Activated CD8-positive, alpha-beta memory T cell treated with anti-CD3 and anti-CD28 coated beads for 48 hours (primary cell): ENCODE measurements at regions not wholly inside any gene's neighbourhood (a gene's known extent, or its start where the extent isn't known, plus 50 kb on each side); places are given as distances from the start of the nearest gene placed in this dataset.

Experiments used
- DNase-seq, 3 experiments: peaks; one replicate each; pipeline ENCODE4 v3.0.0-alpha.2; 2020; ENCODE audit warnings: low read depth in 2 of 3, low spot score in 2 of 3

GRCh38 chr2:81206216-81206615 is 901.7 kb upstream of the LRRTM1 start:
- no peak for DNase-seq

GRCh38 chr2:81196933-81197628 is 892.5 kb upstream of the LRRTM1 start:
- DNase-seq, result no peak

GRCh38 chr2:81196383-81196851 is 891.9 kb upstream of the LRRTM1 start:
- no peak for DNase-seq

- no peak for DNase-seq
Observed at GRCh38 chr2:81195774-81196382, 891.3 kb upstream of the LRRTM1 start.

GRCh38 chr2:81195017-81195773 is 890.6 kb upstream of the LRRTM1 start:
- DNase-seq, result no peak

GRCh38 chr2:81194581-81194980 is 890.0 kb upstream of the LRRTM1 start:
- DNase-seq, result no peak

- DNase-seq, result no peak
Observed at GRCh38 chr2:81194176-81194575, 889.6 kb upstream of the LRRTM1 start.

- DNase-seq, result no peak
Observed at GRCh38 chr2:81181845-81182244, 877.3 kb upstream of the LRRTM1 start.

GRCh38 chr2:81171447-81171846 is 866.9 kb upstream of the LRRTM1 start:
- DNase-seq, result no peak

- DNase-seq, result no peak
Observed at GRCh38 chr2:81163583-81163982, 859.0 kb upstream of the LRRTM1 start.

- DNase-seq, result no peak
Observed at GRCh38 chr2:81158505-81158904, 854.0 kb upstream of the LRRTM1 start.

GRCh38 chr2:81148323-81148722 is 843.8 kb upstream of the LRRTM1 start:
- DNase-seq, result no peak

GRCh38 chr2:81136296-81136695 is 831.7 kb upstream of the LRRTM1 start:
- no peak for DNase-seq

GRCh38 chr2:81097361-81097760 is 792.8 kb upstream of the LRRTM1 start:
- no peak for DNase-seq

GRCh38 chr2:81093031-81093430 is 788.5 kb upstream of the LRRTM1 start:
- no peak for DNase-seq

- DNase-seq, result no peak
Observed at GRCh38 chr2:81087646-81088045, 783.1 kb upstream of the LRRTM1 start.

- no peak for DNase-seq
Observed at GRCh38 chr2:81084101-81084500, 779.5 kb upstream of the LRRTM1 start.

- DNase-seq, result no peak
Observed at GRCh38 chr2:81078631-81079030, 774.1 kb upstream of the LRRTM1 start.

GRCh38 chr2:81078102-81078501 is 773.5 kb upstream of the LRRTM1 start:
- DNase-seq, result no peak

GRCh38 chr2:81077396-81077795 is 772.8 kb upstream of the LRRTM1 start:
- DNase-seq, result no peak

GRCh38 chr2:81073412-81073811 is 768.9 kb upstream of the LRRTM1 start:
- DNase-seq, result no peak

GRCh38 chr2:81068144-81068543 is 763.6 kb upstream of the LRRTM1 start:
- DNase-seq, result no peak
